ENCODE measurements at regions not wholly inside any gene's neighbourhood (a gene's known extent, or its start where the extent isn't known, plus 50 kb on each side); places are given as distances from the start of the nearest gene placed in this dataset.
"Not testable (repeated sequence)": the region's sequence is repeated elsewhere in the genome, so short reads cannot be mapped to it uniquely, and the experiment has no call there.

DNA sequence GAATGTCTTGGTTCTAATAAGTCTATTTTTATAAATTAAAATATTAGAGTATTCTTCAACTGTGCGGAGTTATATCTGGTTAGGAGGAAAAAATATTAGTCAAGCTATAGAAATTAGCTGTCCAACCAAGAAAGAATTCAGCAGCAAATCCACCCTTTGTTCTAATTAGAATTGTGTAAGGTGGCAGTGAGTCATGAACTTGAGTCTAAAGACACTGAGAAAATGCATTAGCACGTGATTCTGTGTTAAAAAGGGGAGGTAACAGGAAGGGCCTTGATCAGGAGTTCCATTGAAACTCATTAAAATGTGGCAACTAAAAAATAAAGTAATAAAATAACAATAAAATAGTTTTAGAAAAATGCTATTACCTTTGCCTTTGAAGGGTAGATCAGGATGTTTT, 398.2 kb upstream of the RGS18 start:
- DNase-seq (ENCODE audit: low read depth) = no peak

DNA sequence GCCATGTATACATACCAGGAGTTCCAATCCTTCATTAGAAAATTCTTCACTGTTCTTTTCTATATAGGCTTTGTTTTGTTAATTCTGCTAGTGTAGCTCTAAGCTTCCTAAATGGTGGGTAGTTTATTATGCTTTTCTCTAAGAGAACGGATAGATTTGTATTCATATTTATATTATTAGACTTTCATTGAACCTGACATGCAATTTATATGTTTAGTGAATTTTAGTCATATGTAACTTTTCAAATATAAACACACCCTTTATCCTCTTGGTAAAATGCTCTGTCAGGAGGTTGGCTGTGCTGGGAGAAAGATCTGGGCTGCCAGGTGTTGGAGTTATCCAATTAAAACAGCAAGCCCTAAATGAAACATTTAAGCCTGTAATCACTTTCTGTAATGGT, 369.7 kb upstream of the RGS18 start:
- DNase-seq (ENCODE audit: low read depth) = no peak

DNA sequence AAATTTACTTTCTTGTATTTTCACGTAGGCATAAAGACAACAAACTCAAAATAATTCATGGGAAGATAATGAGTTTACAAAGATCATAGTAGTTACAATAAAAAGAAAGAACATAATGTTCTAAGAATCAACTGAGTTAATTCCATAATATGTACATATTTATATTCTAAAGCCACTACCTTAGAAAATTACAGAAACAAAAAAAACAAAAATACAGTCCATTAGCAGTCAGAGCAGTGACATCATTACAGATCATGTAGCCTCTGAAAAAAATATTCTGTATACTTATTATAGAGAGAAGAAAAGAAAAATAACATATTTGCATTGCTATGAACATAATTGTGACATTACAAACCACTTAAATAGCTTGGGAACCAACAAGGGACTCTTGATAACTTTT, 360.1 kb upstream of the RGS18 start:
- no peak for DNase-seq (ENCODE audit: low read depth)

DNA sequence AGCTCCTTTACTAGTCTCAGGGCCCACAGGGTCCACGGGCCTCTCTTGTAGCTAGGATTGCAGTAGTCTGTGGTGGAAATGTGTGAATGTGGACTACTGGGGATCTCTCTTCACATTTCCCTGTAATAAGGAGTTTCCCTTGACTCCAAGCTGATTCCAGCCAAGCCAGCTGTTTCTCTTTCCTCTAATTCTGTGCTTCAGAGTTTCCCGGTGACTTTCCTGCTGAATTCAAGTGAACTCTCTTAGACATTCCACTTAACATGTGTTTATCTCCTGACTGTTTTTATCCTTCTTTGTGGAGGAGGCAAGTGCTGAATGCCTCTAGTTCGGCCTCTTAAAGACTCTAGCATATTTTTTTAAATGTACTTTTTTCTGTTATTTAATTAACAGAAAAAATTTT, 354.0 kb upstream of the RGS18 start:
- DNase-seq (ENCODE audit: low read depth) = no peak

DNA sequence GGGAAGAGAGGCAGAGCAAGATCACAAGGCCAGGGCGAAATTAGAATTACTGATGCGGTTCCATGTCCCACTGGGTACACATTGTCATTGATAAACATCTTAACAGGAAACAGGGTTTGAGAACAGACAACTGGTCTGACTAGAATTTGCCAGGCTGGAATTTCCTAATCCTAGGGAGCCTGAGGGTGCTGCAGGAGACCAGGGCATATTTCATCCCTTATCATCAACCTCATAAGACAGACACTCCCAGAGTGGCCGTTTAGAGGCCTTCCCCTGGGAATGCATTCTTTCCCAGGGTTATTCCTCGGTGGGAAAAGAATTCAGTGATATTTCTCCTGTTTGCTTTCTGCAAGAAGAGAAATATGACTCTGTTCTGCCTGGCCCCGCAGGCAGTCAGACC, 344.7 kb upstream of the RGS18 start:
- not testable (repeated sequence) for DNase-seq (ENCODE audit: low read depth)

DNA sequence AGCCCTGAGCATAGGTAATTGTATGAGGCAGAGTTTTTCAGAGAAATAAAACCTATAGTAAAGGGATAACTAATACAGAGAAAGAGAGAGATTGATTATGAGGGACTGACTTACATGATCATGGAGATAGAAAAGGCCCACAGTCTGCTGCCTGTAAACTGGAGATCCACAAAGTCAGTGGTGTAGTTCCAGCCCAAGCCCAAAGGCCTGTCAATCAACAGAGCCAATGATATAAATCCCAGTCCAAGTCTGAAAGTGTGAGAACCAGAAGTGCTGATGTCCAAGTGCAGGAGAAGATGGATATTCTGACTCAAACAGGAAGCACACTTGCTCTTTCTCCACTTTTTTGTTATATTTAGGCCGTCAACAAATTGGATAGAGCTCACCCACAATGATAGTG, 340.1 kb upstream of the RGS18 start:
- DNase-seq (ENCODE audit: low read depth) = no peak

DNA sequence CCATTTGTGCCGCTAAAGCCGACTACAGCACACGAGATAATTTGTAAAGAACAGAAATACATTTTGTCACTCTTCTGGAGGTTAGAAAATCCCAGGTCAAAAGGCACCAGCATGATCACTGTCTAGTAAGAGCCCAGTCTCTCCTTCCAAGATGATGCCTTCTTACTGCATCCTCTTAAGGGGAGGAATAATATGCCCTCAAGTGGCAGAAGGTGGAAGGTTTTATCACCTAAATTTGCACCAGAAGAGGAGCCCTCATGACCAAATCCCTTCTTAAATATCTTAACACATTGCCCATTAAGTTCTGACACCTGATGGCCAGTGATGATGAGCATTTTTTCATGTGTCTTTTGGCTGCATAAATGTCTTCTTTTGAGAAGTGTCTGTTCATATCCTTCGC, 326.7 kb upstream of the RGS18 start:
- DNase-seq (ENCODE audit: low read depth) = no peak

DNA sequence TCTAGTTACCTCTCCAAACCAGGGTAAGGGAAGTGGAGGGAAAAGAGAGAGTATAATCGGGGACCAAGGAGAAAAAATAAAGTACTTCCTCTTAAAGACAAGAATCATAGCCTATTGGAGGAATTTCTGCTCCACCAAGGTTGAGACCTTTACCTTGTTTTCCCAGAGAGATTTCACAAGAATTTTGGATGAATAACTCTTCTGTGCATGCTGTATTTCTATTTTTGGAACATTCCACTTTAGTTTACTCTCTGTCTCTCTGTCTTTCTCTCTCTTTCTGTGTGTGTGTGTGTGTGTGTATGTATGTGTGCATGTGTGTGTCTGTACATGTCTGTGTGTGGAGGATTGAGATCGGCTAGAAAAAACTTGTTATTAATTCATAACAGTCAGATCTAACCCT, 318.4 kb upstream of the RGS18 start:
- no peak for DNase-seq (ENCODE audit: low read depth)

DNA sequence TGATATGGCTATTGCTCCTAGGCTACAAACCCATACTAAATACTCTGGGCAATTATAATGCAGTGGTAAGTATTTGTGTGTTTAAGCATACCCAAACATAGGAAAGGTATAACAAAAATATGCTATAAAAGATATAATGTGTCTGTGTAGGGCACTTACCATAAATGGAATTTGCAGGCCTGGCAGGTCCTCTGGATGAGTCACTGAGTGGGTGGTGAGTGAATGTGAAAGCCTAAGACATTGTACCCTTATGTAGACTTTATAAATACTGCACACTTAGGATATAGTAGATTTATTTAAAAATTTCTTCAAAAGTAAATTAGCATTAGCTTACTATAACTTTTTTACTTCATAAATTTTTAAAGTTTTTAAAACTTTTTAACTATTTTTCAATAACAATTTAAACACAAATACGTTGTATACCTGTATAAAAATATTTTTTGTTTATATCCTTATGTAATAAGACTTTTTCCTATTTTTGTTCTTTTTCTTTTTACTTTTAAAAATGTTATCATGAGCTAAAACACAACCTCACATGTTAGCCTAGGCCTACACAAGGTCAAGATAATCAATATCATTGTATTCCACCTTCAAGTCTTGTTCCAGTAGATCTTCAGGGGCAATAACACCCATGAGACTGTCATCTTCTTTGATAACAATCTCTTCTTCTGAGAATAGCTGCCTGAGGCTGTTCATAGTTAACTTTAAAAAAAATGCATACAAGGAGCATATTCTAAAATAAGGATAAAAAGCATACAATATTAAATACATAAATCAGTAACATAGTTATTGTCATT, 306.3 kb upstream of the RGS18 start:
- DNase-seq (ENCODE audit: low read depth) = no peak

DNA sequence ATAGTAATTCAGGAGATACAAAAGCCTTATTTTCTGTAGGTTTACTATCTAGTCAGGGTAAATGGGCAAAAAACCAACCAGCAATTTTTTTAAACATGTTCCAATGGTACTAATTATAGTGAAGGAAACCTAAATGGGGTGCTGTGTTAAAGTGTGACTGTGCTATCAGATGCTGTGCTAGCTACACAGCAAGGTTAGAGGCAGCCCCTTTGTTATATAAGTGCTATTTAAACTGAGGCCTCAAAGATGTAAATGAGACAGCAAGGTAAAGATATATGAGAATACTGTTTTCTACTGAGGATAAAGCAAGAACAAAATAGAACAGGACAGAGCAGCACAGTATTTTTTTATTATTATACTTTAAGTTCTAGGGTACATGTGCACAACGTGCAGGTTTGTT, 305.4 kb upstream of the RGS18 start:
- no peak for DNase-seq (ENCODE audit: low read depth)

DNA sequence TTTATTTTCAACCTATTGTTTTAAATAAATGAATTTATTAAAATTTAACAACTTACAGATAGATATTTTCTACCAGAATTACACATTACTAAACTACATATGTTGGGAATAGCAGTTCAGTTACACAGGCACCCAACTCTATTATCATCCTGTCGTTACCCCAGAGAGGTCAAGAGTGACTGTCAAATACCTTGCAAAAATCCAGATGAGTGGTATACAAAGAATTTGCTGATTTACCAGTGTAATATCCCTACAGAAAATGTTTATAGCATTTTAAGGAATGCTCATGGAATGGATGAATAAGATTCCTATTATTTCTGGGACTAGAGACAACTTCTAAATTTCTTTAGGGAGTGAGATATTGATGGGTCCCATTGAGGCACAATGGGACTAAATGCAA, 300.7 kb upstream of the RGS18 start:
- no peak for DNase-seq (ENCODE audit: low read depth)

DNA sequence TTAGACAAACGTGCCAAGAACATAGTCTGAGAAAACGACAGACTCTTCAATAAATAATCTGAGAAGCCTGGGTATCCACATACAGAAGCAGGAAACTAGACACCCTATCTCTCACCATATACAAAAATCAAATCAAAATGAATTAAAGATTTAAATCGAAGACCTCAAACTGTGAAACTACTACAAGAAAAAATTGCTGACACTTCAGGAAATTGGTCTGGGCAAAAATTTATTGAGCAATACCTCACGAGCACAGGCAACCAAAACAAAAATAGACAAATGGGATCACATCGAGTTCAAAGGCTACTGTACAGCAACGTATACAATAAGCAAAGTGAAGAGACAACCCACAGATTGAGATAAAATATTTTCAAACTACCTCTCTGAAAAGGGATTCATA, 292.8 kb upstream of the RGS18 start:
- DNase-seq (ENCODE audit: low read depth) = no peak

DNA sequence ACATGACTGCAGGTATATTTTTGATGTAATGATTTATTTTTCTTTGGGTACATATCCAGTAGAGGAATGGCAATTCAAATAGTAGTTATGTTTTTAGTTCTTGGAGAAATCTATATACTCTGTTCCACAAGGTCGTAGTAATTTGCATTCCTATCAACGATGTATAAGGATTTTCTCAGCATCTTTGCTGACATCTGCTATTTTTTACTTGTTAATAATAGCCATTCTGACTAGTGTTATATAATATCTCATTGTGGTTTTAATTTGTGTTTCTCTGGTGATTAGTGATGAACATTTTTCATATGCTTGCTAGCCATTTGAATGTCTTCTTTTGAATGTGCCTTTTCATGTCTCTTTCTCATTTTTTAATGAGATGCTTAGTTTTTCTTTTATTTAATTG, 292.1 kb upstream of the RGS18 start:
- DNase-seq (ENCODE audit: low read depth) = no peak

DNA sequence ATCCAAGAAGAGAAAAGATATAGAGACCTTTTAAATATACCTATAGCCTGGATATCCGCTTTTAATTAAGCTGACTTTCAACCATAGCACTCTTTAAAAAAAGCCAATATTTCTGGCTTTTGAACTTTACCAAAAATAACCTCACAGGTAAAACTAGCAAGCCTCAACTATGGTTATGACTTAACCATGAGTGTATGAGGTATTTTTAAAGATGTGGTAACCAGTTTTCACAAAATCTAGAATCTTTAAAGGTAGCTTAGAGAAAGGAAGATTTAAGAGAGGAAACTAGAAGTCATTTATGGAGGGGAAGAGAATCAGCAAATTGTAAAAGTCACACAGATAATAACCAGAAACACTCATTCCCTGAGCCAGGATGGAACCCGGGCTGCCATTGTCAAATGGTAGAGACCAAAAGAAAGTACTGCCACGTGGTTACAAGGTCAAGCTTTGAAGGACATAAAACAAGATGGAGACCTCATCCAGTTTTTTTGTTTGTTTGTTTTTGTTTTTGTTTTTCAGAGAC, 288.4 kb upstream of the RGS18 start:
- no peak for DNase-seq (ENCODE audit: low read depth)

DNA sequence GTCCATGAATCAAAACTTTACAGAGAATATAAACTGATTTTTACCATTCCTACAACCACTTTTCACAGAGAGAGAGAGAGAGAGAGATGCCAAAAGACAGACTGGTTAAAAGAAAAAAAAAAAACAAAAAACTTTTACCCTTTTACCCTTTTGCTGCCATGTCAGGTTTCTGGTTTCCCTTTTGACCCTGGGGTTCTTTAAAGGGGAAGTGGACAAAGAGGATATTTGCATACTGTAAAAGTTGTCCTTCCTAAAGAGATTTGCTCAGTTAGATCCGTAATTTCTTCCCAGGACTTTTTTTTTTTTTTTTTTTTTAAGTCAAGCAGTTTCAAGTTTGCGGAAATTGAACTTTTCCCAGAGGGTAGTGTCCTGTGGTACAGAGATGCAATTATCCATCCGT, 287.8 kb upstream of the RGS18 start:
- no peak for DNase-seq (ENCODE audit: low read depth)

DNA sequence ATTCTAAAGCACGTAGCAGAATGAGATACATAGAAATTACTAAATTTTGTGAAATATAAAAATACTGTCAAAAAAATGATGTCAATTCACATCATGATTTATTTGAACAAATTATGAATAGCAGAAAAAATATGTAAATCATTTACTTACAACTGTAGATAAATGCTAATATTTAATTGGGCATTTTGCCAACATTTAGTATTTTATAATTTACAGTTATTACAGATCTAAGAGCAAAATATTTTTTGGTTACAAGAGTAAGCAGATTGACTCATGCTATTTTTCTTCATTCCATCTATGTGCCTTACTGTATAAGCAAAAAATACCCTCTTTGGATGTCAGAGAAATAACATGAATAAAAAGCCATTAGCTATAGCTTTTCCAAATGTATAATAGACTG, 282.3 kb upstream of the RGS18 start:
- no peak for DNase-seq (ENCODE audit: low read depth)

DNA sequence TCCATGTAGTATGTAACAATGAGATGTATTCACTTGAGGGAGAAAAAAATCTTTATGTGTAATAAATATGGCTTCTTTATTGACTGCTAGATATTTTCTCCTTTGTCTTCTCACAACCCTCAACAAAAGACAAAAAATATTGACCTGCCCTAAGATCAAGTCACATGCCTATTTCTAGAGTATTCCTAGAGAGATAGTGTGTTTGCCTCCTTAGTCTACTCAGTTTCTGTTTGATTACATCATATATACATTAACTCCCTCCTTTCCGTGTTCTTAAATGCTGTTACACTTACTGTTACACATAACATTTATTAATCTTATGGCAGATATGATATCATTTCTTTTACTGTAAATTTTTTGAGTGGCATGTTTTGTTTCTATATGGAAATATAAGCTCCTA, 281.6 kb upstream of the RGS18 start:
- no peak for DNase-seq (ENCODE audit: low read depth)

DNA sequence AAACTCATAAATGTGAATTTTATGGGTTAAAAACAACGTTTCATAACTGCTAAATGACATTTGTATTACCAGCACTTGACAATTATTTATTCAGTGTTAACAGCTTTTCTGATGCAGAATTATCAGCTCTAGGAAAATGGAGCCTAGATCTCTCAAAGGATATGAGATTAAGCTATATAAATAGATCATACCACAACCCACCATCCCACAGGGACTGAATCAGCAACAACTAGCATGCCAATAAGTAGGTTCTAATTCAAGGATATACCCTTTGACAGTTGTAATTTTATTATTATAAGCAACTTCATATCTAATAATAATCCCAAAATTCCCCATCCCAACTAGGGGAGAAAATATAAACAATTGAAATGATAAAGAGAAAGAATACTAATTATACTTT, 275.4 kb upstream of the RGS18 start:
- no peak for DNase-seq (ENCODE audit: low read depth)

DNA sequence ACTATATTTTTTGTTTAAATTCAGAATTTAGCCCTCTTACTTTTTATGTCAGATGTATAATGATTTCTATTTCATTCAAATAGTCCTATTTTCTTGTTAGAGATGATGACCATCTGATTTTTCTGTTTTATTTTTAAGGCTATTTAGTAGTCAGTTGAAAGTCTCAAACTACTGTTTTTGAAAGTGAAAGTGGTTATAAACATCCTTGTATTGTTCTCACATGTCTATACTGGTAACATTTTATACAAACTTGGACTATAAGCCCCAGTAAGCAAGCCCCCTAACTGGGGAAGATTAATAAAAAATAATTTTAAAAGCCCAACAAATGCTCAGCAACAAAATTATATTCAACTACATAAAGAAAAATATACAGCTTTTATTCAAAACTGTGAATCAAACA, 271.3 kb upstream of the RGS18 start:
- no peak for DNase-seq (ENCODE audit: low read depth)

DNA sequence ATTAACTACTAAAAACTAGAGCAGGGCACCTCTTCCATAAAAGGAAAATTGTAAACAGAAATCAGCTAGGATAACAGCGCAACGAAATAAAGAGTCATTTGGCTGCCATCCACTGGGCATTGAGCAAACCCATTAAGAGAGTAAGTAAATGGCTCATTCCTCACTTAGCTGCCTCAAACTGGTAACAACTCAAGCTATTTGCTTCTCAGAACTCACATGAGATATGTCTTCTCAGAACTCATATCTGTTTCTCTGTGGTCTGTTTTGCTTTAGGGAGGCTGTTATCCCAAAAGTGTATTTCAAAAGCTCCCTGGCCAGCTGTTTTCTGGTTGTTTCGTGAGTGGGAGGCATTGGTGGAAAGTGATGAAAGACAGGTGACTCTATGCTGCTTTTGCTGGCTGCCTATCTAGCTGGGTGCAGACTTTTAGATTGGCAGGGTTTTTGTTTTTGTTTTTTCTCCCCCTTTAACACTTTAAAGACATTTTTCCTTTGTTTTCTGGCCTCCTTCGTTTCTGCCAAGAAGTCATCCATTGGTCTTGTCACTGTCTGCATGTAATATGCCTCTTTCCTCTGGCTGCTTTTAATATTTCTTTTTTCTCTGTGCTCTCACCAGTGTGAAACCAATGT, 269.2 kb upstream of the RGS18 start:
- no peak for DNase-seq (ENCODE audit: low read depth)

DNA sequence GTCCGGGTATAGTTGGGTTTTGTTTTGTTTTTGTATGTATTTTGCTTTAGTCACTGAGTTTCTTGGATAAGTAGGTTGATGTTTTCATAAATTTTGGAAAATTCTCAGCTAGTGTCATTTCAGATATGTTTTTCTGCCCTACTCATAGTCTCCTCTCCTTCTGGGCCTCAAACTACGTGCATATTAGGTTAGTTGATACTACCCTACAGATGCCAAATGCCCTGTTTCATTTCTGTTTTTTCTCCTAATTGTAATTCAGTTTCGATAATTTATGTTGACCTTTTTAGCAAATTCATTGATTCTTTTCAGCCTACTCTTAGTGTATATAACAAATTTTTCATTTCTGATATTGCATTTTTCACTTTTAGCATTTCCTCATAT, 268.6 kb upstream of the RGS18 start:
- no peak for DNase-seq (ENCODE audit: low read depth)

DNA sequence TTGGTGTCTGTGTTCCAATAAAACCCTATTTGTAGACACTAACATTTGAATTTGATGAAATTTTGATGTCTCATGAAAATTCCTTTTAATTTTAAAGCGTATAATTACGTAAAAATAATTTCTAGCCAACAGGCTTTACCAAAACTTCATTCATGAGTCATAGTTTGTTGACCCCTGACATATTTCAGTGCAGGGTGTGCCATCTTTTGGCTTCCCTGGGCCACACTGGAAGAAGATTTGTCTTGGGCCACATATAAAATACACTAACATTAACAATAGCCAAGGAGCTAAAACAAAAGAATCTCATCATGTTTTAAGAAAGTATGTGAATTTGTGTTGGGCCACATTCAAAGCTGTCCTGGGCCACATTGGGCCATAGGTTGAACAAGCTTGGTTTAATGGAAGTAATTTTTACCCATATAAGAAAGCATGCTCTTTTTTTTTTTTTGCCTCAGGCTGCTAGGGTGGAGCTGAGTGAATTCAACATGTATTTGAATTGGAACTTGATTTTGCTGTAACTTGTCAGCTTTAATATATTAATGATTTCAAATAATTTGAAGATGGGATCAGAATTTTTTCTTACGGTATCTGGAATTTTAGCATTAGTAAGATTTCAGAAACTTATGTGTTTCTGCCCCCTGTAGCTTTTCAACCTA, 267.7 kb upstream of the RGS18 start:
- DNase-seq (ENCODE audit: low read depth) = no peak

DNA sequence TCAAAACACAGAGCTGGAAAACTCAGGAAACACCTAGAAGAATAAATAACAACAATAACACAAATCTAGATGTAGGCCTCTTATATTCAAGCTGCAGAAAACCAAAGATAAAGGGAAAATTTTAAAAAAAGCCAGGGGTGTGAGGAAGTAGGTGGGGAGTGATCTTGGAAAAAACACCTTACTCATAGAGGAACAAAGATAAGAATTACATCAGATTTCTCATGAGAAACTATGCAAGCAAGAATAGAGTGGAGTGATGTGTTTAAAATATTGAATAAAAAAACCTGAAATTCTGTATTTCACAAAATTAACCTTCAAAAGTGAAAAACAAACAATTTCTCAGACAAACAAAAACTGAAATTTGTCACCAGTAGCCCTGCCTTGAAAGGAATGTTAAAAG, 265.5 kb upstream of the RGS18 start:
- no peak for DNase-seq (ENCODE audit: low read depth)

Measured in CMK (cell line).